GM12892 (cell line): ENCODE measurements at regions not wholly inside any gene's neighbourhood (a gene's known extent, or its start where the extent isn't known, plus 50 kb on each side); places are given as distances from the start of the nearest gene placed in this dataset.

Experiments used
- POLR2A ChIP-seq: IDR thresholded peaks from 2 replicates; pipeline ENCODE4 v1.6.1; 2011; ENCODE audit warnings: low read depth, low read length, control low read depth
- POLR2AphosphoS5 ChIP-seq: IDR thresholded peaks from 2 replicates; pipeline ENCODE4 v1.6.1; 2011; ENCODE audit warnings: low read depth, low read length, control low read depth
- TAF1 ChIP-seq: IDR thresholded peaks from 2 replicates; pipeline ENCODE4 v1.6.1; 2011; ENCODE audit warnings: low read depth, mild to moderate bottlenecking, control low read depth, low read length, borderline replicate concordance

DNA sequence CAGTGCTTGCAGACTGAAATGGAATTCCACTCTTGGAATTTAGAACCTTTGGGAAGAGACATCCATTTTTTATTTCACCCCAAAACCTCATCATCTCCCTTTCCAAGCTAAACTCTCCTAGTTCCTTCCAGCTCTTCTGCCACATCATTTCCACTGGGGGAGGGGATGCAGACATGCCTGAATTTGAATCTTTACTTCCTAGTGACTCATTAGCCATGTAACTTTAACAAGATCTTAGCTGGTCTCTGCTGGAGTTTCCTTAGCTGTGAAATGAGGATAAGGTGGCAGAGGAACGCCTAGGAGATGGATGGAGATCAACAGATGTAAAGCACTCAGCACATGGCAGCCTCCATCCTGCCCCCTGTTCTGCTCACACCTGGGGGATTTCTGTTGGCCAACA lies 266.8 kb downstream of the EN1 start:
- no peak for TF ChIP-seq TAF1
- no peak for TF ChIP-seq POLR2A
- no peak for TF ChIP-seq POLR2AphosphoS5
